GM19025 (cell line): ENCODE measurements at regions not wholly inside any gene's neighbourhood (a gene's known extent, or its start where the extent isn't known, plus 50 kb on each side); places are given as distances from the start of the nearest gene placed in this dataset.
"Not testable (repeated sequence)": the region's sequence is repeated elsewhere in the genome, so short reads cannot be mapped to it uniquely, and the experiment has no call there.

ENCODE experiments used
- ATAC-seq: cut with Tn5 transposase; IDR thresholded peaks from one replicate; pipeline ENCODE4 v1.9.1; 2021; ENCODE audit warnings: mild to moderate bottlenecking, low read depth, moderate library complexity; ENCODE audit not compliant: unreplicated experiment

GRCh38 chr2:124967325-124967724, 942.2 kb downstream of the CNTNAP5 start:
- ATAC-seq, result no peak

GRCh38 chr2:124970030-124970429, 944.9 kb downstream of the CNTNAP5 start:
- no peak for ATAC-seq

DNA sequence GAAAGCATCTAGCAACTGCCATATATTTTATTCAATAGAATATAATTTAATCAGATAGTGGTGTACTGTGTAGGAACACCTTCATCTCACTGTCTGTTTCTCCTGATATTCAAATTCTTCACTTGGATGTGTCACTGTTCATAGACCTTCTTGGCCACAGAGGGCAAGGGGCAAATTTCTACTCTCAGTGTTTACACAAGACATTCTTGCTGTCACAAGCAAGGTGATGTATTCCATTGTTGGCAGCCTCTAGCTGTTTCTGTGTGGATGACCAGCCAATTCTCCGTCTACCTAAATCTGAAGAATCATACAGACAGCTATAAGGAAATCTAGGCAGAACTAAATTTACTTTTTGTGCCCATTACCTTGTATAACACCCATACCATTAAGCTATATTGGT, 948.3 kb downstream of the CNTNAP5 start:
- ATAC-seq, result no peak

DNA sequence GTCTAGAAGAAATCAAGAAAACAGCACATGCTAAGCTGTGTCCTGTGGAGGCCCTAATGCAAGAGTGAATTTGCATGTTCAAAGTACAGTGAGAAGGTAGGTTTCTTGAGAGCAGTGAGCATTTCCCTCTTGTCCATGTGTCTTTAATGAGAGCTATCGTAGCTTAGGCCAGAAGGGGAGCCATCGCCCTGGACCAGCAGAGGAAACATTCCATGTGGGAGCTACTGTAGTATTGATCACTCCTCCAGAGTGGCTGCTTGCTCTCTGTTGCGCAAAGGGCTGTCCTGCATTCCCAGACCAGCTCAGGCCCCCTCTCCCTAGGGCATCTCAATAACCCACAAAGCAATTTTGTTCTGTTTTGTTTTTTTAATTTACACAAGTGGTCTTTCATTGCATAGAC, 950.1 kb downstream of the CNTNAP5 start:
- no peak for ATAC-seq

DNA sequence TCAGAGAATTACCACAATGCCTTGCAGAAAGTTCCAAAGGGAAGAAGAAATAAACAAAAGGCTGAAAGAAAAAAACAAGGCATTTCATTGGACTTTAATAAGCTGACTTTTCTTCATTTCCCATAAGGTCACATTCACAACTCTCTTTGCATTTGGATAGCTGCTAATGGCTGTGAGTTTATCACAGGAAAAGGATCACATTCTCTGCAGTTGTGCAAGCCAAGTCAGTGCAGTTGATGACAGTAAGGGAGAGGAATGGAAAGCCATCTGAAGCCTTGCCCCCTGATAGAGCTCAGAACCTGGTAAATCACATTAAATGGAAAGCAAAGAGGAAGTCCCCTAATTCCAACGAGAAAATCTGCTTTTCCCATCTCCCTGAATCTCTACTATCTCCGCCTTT, 950.6 kb downstream of the CNTNAP5 start:
- ATAC-seq, result no peak

GRCh38 chr2:124978597-124978996, 953.5 kb downstream of the CNTNAP5 start:
- ATAC-seq, result no peak

DNA sequence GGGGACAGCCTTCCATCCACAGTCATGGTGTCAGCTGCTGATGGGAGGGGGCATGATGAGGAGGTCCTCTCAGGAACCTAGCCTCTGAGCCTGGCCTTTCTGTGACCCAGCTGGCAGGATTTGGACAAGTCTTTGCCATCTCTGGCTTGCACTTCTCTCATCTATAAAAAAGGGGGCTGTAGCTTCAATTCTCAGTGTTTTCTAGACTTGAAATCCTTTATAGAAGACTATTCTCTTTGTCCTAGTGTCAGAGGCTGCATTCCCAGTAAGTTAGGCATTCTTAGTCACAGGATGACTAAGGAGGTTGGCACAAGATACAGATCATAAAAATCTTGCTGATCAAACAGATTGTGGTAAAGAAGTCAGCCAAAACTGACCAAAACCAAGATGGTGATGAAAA, 958.5 kb downstream of the CNTNAP5 start:
- ATAC-seq, result no peak

DNA sequence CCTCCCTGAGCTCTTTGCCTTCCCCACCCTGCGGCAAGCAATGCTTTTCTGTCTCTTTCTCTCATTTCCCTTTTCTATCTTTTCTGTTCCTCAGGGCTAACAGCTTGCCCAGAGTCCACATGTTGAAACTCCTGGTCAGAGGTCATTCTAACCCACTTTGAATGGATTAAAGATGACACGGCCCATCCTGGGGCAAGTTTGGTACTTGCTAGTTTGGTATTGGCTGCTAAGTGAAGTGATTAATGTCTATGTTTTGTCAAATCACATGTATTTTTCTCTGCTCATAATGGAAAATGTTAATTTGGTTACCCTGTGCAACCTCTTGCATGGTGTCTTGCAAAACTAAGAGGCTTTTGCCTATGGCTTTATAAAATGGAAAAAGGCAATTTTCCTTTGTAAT, 960.2 kb downstream of the CNTNAP5 start:
- no peak for ATAC-seq

DNA sequence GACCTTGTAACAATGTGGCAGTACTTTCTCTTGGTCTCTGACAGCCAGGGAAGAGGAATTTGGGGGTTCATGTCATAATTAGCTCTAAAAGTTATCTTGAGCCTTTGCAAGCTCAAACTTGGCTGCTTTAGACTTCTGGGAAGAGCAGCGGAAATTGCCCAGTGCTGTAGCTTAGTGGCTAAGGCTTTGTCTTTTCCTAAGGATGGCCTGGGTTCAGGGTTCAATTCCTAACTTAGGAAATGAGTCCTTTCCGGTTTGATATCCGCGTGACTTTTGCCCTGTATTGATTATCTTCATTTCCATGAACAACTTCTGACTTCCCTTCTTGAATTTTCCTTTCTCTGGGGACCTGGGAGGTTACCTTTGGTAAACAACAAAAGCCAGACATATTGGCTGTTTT, 961.0 kb downstream of the CNTNAP5 start:
- ATAC-seq, result no peak

DNA sequence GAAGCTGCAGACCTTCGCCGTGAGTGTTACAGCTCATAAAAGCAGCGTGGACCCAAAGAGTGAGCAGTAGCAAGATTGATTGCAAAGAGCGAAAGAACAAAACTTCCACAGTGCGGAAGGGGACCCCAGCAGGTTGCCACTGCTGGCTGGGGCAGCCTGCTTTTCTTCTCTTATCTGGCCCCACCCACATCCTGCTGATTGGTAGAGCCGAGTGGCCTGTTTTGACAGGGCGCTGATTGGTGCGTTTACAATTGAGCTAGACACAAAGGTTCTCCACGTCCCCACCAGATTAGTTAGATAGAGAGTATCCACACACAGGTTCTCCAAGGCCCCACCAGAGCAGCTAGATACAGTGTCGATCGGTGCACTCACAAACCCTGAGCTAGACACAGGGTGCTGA, 961.8 kb downstream of the CNTNAP5 start:
- not testable (repeated sequence) for ATAC-seq

DNA sequence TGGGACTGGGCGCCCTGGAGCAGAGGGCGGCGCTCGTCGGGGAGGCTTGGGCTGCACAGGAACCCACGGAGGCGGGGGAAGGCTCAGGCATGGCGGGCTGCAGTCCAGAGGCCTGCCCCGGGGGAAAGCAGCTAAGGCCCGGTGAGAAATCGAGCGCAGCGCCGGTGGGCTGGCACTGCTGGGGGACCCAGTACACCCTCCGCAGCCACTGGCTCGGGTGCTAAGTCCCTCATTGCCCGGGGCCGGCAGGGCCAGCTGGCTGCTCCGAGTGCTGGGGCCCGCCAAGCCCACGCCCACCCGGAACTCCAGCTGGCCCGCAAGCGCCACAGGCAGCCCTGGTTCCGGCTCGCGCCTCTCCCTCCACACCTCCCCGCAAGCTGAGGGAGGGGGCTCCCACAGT, 962.3 kb downstream of the CNTNAP5 start:
- not testable (repeated sequence) for ATAC-seq

DNA sequence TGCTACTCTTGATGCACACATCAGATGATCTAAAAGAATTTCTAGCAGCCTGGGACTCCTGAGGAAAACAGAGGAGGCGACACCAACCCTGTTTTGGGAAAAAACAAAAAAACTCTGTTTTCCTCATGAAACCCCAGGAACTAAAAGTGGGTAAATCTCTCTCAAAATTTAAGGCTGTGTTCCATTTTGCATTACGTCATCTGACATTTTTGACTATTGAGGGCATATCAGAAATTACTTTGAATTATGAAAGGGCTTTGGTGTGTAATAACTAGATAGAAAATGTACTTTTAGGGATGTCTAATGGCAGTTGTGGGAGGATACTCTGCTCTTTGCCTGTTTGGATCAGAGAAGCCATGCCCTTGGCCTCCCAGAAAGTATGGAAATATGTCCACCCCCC, 963.0 kb downstream of the CNTNAP5 start:
- no peak for ATAC-seq

DNA sequence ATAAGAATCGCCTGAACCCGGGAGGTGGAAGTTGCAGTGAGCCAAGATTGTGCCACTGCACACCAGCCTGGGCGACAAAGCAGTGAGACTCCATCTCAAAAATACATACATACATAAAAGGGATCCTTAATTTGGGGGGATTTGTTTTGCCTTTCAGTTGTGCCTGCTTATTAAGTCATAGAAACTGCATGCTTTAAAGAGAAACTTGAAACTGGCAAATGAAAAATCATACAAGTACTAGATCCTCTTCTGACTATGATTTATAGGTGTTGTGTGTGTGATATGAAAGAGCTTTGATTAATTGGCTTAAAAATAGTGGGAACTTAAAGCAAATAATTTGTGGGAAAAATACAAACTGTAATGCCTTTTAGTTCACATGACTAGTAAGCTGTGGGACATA, 963.7 kb downstream of the CNTNAP5 start:
- no peak for ATAC-seq

DNA sequence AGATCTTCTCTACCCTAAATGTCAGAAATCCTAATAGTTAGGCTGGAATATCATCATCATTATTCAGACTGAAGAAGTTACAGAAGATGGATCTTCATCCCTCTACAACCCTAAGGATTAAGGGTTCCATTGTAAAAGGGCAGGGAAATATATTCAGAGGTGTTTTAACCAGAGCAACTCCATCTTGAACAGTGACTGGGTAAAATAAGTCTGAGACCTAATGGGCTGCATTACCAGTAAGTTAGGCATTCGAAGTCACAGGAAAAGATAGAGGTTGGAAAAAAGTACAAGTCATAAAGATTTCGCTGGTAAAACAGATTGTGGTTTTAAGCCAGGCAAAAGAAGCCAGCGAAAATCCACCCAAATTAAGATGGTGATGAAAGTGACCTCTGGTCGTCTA, 968.7 kb downstream of the CNTNAP5 start:
- no peak for ATAC-seq

- no peak for ATAC-seq
Measured at GRCh38 chr2:124995185-124995912, 970.3 kb downstream of the CNTNAP5 start.

DNA sequence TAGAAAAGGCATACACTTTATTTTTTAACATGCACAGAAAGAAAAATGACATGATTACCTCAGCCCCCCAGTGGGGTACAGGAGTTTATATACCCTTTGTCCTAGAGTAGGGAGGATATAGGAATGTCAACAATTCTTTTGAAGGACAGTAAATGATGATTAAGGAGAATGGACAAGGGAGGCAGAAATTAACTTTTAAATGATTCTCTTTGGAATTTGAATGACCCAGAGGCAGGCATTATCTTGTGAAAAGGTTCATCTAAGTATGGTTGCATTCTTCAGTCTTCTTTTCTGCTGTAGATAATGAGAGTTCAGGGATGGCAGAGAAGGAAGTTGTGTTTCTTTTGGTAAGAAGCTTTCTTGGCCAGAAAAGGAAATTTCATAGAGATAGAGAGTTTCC, 971.3 kb downstream of the CNTNAP5 start:
- no peak for ATAC-seq

- no peak for ATAC-seq
Measured at GRCh38 chr2:124999906-125000305, 974.8 kb downstream of the CNTNAP5 start.

DNA sequence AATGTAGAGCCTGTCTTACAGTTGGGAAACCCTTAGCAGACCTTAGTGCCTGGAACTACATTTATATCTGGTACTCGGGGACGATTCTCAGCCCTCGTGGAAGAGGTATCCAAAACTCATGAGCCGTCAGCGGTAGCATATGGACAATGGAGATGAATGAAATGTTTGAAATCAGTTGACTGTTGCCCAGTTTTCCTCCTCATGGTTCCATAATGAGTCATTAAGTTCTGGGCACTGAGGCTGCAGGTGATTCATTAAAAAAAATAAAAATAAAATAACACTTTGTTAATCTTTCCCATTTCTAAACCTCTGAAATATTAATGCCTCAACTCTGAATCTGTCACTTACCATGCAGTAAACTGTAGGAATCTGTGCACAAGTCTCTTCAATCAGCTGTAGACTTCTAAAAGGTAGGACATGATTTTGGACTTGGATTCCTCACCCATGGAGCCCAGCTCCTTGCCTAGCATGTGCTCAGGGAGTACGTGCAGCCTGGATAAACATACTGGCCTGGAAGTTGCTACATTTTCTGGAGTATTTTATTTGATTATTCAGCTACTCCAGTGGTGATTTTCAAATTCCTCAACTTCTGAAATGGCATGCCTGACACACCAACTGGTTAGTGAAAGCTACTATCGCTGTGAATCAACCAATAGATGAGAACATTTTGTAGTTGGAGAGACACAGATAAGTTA, 979.2 kb downstream of the CNTNAP5 start:
- no peak for ATAC-seq

DNA sequence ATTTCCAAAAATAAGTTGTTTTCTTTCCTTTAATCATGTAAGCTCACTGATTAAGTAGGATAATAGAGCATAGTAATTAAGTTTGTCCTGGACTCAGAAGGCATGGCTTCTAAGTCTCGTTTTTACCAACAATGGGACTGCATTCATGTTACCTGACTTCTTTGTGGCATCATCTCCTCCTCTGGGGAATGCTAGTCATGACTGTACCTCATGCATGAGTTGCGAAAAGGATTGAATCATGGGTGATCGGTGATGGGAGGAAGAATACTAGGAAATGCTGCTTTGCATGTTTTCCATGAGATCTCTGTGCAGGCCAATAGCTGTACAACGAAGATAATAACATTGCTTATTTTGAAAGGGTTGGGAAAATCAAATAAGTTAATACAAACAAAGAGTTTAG, 981.6 kb downstream of the CNTNAP5 start:
- ATAC-seq, result no peak

DNA sequence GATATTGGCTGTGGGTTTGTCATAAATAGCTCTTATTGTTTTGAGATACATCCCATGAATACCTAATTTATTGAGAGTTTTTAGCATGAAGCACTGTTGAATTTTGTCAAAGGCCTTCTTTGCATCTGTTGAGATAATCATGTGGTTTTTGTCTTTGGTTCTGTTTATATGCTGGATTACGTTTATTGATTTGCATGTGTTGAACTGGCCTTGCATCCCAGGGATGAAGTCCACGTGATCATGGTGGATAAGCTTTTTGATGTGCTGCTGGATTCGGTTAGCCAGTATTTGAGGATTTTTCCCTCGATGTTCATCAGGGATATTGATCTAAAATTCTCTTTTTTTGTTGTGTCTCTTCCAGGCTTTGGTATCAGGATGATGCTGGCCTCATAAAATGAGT, 1003.6 kb downstream of the CNTNAP5 start:
- ATAC-seq, result not testable (repeated sequence)

DNA sequence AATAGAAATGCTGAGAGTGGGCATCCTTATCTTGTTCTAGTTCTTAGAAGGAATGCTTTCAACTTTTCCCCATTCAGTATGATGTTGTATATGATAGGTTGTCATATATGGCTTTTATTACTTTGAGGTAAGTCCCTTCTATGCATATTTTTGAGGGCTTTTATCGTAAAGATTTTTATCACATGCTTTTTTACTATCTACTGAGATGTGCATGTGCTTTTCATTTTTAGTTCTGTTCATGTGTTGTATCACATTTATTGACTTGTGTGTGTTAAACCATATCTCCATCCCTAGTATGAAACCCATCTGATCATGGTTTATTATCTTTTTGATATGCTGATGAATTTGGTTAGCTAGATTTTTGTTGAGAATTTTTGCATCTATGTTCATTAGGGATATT, 1008.8 kb downstream of the CNTNAP5 start:
- ATAC-seq, result no peak

DNA sequence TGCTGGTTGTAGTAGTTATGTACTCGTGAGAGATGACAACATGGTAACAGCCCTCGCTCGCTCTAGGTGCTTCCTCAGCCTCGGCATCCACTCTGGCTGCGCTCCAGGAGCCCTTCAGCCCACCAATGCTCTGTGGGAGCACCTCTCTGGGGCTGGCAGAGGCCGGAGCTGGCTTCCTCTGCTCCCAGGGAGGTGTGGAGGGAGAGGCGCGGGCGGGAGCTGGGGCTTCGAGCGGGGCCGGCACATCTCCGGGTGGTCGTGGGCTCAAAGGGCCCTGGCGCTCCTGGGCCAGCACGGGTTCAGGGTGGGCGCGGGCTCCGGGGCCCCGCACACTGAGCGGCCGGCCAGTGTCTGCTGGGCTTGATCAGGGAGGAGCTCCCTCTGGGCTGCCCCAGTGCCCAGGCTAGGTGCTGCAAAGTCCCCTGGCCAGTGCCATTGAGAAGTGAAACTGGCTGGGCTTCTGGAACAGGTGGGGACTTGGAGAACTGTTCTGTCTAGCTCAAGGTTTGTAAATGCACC, 1012.1 kb downstream of the CNTNAP5 start:
- no peak for ATAC-seq
